ENCODE measurements at regions not wholly inside any gene's neighbourhood (a gene's known extent, or its start where the extent isn't known, plus 50 kb on each side); places are given as distances from the start of the nearest gene placed in this dataset.

DNA sequence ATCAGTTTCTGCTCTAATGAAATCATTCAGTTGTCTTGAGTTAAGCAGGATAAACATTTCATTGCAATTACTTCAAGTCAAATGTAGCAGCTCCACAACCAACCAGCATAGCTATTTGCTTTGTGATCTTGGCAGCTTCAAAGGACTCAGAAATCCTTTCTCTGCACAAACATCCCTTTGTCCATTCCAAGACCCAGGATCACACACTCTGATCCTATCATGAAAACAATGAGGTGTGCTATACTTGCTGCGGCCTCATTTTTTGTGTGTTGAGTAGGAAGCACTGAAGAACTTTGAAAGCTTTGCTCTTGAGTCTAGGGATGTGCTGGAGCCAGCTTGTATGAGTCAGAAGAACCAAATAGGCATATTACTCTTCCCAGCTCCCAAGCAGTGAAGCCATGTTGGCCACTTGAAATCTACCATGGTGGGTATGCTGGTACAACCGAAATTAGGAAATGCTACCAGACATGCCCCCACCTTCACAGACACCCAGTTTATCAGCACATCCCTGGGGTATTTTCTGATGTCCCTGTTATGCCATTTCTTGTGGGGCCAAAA is 199.4 kb upstream of the PRSS58 start:
- H3K4me3 ChIP-seq (ENCODE audit: low read depth, low read length) = no peak overlapping the region
- no peak for DNase-seq (ENCODE audit: low read depth)
- TF ChIP-seq, protein P1, sequence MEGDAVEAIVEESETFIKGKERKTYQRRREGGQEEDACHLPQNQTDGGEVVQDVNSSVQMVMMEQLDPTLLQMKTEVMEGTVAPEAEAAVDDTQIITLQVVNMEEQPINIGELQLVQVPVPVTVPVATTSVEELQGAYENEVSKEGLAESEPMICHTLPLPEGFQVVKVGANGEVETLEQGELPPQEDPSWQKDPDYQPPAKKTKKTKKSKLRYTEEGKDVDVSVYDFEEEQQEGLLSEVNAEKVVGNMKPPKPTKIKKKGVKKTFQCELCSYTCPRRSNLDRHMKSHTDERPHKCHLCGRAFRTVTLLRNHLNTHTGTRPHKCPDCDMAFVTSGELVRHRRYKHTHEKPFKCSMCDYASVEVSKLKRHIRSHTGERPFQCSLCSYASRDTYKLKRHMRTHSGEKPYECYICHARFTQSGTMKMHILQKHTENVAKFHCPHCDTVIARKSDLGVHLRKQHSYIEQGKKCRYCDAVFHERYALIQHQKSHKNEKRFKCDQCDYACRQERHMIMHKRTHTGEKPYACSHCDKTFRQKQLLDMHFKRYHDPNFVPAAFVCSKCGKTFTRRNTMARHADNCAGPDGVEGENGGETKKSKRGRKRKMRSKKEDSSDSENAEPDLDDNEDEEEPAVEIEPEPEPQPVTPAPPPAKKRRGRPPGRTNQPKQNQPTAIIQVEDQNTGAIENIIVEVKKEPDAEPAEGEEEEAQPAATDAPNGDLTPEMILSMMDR (conservative IDR thresholded peaks at IDR 0.05; ENCODE audit: low read depth, low read length) = no peak

DNA sequence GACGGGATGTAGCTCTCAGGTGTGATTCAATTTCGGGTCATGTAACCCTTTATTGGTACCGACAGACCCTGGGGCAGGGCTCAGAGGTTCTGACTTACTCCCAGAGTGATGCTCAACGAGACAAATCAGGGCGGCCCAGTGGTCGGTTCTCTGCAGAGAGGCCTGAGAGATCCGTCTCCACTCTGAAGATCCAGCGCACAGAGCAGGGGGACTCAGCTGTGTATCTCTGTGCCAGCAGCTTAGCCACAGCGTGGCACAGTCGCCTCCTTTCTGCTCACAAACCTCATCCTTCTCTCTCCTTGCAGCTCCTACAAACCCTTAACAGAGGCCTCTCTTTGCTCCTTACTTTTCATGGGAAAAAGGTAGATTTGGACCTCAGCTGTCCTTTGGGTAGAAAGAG is 197.5 kb upstream of the PRSS58 start:
- no peak for DNase-seq (ENCODE audit: low read depth)
- TF ChIP-seq, protein P1 (conservative IDR thresholded peaks at IDR 0.05; ENCODE audit: low read depth, low read length) = no peak

DNA sequence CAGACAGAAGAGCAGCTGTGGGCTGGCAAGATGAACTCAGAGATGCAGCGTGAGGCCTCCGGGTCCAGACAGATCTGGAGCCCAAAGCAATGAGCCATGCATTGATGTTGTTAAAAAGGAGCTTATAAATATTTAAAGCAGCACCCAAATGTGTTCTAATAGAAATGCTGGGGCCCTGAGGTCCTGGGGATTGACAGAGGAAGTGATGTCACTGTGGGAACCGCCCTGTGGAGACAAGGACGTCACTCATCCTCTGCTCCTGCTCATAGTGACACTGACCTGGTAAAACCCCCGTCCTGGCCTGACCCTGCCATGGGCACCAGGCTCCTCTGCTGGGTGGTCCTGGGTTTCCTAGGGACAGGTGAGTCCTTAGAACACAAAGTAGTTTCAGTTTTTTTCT is 197.0 kb upstream of the PRSS58 start:
- no peak overlapping the region for H3K4me3 ChIP-seq (ENCODE audit: low read depth, low read length)
- no peak for DNase-seq (ENCODE audit: low read depth)
- TF ChIP-seq, protein P1 (conservative IDR thresholded peaks at IDR 0.05; ENCODE audit: low read depth, low read length) = no peak

More for the DNA sequence above, 197.5 kb upstream of the PRSS58 start:
- H3K4me3 ChIP-seq (ENCODE audit: low read depth, low read length) = no peak overlapping the region

DNA sequence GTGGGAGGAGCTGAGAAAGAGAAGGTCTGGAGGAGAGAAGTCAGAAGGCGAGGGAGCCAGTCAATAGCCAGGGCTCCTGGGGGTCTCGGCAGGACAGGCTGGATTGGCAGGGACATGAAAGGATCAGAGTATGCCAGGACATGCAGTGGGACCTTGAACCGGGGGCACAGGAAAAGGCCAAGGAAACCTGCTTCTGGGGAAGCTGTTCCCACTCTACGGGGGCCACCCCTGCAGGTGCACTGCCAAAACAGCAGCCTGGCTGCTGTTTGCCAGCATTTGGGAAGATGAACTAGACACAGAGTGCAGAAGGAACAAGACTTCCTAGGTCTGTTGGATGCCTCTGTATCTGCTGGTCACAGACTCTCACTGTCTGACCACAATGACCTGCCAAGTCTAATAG is 194.9 kb upstream of the PRSS58 start:
- DNase-seq (ENCODE audit: low read depth) = no peak
- TF ChIP-seq, protein P1 (conservative IDR thresholded peaks at IDR 0.05; ENCODE audit: low read depth, low read length) = no peak

DNA sequence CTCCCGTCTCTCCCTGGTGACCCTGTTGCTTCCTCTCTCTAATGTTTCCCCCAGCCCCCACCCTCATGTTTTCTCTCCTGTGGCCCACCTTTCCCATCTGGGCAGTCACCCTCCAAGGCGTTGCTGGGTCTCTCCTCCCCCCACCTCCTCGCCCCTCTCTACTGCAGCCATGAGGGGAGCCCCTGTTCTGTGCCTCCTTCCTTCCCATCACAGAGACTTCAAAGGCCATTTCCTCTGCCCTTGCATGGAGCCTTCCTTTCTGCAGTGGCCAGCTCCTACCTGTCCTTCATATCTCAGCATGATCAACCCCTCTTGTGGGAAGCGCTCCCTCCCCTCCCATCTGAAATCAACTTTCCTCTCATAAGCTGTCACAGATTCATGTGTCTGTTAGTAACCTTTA is 194.0 kb upstream of the PRSS58 start:
- TF ChIP-seq, protein P1 (conservative IDR thresholded peaks at IDR 0.05; ENCODE audit: low read depth, low read length) = no peak
- no peak for DNase-seq (ENCODE audit: low read depth)
- no peak overlapping the region for H3K4me3 ChIP-seq (ENCODE audit: low read depth, low read length)

More for the DNA sequence above, 194.9 kb upstream of the PRSS58 start:
- H3K4me3 ChIP-seq (ENCODE audit: low read depth, low read length) = no peak overlapping the region

DNA sequence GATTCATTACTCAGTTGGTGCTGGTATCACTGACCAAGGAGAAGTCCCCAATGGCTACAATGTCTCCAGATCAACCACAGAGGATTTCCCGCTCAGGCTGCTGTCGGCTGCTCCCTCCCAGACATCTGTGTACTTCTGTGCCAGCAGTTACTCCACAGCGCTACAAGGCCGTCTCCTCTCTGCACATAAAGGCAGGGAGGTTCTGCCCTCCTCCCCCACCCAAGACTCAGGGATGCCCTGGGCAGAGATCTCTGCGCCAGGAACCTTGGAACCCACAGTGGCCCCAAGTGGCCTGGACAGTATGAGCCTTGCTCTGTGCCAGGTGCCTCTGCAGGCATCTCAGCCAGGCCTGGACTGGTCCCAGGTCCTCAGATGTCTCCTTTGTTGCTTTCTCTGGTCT is 193.4 kb upstream of the PRSS58 start:
- DNase-seq (ENCODE audit: low read depth) = no peak
- H3K4me3 ChIP-seq (ENCODE audit: low read depth, low read length) = no peak overlapping the region
- TF ChIP-seq, protein P1 (conservative IDR thresholded peaks at IDR 0.05; ENCODE audit: low read depth, low read length) = no peak

DNA sequence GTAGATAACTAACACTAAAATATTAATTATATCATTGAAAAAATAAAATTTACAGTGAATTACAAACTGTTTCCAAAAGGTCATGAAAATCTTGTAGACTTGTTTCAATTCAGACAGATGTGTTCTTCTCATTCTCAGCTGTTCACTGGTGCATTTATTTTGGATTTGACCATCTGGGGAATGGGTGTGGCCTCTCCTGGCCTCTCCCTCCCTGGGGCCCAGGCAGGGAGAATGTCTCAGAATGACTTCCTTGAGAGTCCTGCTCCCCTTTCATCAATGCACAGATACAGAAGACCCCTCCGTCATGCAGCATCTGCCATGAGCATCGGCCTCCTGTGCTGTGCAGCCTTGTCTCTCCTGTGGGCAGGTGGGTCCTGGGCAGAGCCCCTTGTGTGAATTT is 192.8 kb upstream of the PRSS58 start:
- DNase-seq (ENCODE audit: low read depth) = no peak
- no peak overlapping the region for H3K4me3 ChIP-seq (ENCODE audit: low read depth, low read length)
- TF ChIP-seq, protein P1 (conservative IDR thresholded peaks at IDR 0.05; ENCODE audit: low read depth, low read length) = no peak
